GM18870 (cell line): ENCODE measurements at regions not wholly inside any gene's neighbourhood (a gene's known extent, or its start where the extent isn't known, plus 50 kb on each side); places are given as distances from the start of the nearest gene placed in this dataset.

Source experiments
- ATAC-seq: cut with Tn5 transposase; IDR thresholded peaks from one replicate; pipeline ENCODE4 v1.9.1; 2021; ENCODE audit warnings: moderate library complexity; ENCODE audit not compliant: unreplicated experiment

DNA sequence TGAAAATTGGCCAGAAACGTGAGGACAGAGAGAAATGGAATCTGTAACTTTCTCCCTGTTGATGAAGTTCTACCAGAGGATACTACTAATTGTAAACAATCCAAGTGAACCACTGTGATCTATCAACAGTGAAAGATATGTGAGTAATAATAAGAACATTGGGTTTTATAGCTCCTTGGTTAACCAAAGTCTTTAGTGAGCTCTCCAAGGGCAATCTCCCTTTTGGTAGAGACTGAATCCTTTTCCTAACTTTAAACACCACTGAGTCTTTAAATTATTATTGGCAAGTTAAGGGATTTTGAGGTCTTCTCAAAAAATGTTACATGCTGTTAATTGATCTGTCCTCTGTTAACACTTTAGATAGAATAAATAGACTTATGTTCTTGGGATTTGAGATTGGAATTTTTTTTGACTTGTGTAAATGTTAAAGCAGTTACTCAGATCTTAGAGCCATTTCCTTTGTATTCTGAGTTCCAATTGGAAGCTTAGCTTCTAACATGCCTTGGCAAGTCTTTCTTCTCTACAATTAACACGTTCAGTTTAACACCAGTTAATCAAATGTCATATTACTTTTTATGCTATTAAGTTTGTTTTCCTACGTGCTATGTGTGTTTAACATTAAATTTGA lies 338.2 kb upstream of the DDHD1 start:
- ATAC-seq = no peak

GRCh38 chr14:53478174-53478573 lies 325.1 kb upstream of the DDHD1 start:
- no peak for ATAC-seq

- no peak for ATAC-seq
Observed at GRCh38 chr14:53473480-53473879, 320.4 kb upstream of the DDHD1 start.

GRCh38 chr14:53472306-53472705 lies 319.2 kb upstream of the DDHD1 start:
- no peak for ATAC-seq

DNA sequence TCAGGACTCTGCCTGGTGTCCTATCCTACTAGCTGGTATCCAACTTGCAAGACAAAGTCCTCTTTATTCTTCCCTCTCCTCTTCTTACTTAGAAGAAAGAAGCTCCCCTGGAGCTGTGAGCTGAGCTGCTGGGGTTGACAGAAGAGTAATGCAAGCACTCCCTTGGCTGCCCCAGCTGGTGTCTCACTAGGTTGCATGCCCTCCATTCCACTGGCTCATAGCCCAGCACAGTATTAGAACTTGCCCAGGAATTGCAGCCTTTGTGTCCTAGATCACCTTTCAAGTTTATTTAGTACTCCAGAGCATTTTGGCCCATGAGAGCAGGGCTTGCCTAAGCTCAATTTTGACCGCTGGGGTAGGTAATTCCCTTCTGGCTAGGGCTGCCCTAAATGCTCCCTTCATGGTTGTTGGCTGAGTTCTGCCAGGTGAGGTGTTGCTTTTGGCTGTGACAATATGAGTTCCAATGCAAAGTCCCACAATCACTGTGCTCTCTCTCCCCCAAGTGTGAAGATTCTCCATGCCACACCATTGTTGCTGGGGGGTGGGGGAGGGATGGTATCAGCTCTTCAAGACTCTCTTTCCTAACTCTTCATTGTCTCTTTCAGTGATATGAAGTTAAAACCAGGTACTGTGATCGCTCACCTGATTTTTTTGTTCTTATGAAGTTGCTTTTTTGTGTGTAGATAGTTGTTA lies 317.4 kb upstream of the DDHD1 start:
- no peak for ATAC-seq

GRCh38 chr14:53468876-53469275 lies 315.8 kb upstream of the DDHD1 start:
- ATAC-seq = no peak

GRCh38 chr14:53464376-53464775 lies 311.3 kb upstream of the DDHD1 start:
- ATAC-seq = no peak

GRCh38 chr14:53462931-53463778 lies 310.0 kb upstream of the DDHD1 start:
- ATAC-seq = no peak

DNA sequence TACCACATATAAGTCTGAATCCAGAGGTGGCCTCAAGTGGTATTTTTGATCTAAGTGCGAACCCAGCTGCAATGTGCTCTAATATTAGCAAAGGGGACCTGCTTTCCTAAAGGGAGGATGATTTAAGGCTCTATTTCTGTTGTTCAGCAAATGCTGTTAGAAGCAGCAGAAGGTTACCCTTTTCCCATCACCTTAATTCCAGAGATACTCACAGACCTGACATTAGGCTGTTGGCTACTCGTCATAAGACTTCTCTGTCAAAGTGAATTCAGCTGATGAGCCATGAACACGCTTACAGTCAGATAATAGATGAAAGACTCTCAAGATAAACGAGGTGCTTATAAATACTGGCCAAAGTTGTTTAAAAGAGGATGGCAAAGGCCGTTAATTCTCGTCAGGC lies 308.7 kb upstream of the DDHD1 start:
- no peak for ATAC-seq

GRCh38 chr14:53460544-53460943 lies 307.4 kb upstream of the DDHD1 start:
- no peak for ATAC-seq

DNA sequence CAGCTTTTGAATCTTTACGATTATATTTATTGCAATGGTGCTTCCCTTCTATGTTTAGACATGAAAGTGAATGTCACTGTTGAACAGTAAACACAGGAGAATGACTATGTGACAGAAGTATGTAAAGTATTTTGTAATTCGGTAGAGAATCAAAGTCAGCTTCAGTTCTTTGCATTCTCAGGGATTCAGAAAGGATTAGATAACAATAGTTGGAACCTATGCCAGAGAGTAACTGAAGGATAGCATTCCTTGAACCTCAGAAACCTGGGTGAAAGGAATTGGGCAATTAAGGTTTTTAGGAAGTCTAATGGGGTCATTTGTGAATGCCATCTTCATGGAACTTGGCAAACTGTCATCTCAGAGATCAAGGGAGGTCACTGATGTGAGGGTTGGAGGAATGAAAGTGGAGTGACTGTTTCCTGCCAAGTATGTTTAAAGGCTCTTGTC lies 305.3 kb upstream of the DDHD1 start:
- no peak for ATAC-seq

DNA sequence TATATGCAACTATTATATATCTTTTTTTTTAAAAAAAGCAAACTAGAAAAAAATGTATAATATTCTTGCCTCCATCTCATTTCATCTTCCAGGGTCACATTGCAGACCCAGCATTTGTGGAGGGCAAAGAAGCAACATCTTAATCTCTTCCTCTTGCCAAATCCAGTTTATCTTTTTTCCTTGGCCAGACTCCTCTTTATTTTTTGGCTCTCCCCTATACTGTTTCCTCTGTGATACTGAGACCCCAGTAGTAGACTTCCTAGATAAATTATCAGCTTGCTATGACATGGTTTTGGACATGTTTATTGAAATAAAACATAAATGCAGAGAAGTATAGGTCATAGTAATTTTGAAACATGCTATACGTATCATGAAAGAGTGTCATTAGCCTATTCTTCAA lies 303.8 kb upstream of the DDHD1 start:
- ATAC-seq = no peak

GRCh38 chr14:53452005-53452673 lies 299.0 kb upstream of the DDHD1 start:
- ATAC-seq = no peak

DNA sequence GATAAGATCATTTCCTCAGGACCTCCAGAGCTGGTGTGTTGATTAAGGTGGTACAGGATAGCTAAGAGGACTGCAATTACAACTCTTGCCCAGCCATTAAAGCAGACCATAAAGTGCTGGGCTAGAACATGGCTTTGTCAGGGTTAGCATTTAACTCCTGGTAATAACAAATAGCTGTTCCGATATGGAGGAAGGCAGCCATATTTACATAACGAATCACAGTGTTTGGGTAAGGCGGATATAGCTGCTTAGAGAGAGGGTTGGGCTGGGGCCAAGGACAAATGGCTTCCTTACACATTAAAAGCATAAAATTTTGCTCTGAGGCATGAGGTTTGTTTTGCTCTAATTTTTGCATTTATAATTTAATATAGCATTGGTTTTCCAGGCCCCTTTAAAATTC lies 297.7 kb upstream of the DDHD1 start:
- ATAC-seq = no peak

GRCh38 chr14:53448682-53449081 lies 295.6 kb upstream of the DDHD1 start:
- no peak for ATAC-seq

- no peak for ATAC-seq
Observed at GRCh38 chr14:53444677-53445312, 291.7 kb upstream of the DDHD1 start.

DNA sequence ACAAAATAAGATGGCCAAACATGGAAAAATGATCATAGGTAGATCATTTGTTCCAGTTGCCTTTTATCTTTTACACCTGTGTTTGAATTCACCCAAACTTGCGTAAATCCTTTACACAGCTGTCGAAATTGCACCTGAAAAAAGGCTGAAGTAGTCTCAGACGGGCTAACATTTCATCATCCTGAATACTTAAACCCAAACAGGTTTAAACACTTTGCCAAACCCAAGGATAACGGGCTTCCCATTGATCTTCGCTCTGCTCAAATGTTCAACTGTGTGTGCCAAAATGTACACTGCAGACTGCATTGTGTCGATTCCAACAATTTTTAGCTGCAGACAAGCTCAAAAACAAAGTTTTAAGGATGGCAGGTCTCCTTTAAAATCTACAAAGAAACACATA lies 288.7 kb upstream of the DDHD1 start:
- ATAC-seq = no peak

GRCh38 chr14:53437858-53438257 lies 284.7 kb upstream of the DDHD1 start:
- no peak for ATAC-seq

DNA sequence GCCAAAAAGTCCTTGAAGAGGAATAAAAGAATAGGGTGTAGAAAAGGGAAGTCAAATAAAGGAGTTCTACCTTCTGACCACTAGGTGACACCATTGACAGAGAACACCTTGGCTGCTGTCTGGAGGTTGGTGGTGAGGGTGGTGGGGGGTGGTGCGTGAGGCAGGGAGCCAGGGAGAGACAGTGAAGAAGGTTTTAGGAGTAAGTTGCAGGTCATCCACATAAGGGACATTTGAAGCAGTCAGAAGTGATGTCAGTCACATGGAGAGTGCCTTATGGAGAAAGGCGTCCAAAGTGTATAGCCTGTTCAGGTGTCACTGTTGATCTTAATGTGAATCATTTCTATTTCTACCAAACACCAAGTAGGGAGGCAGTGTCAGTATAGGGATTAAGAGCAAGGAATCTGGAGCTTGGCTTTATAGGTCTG lies 279.3 kb upstream of the DDHD1 start:
- ATAC-seq = no peak

- ATAC-seq = no peak
Observed at GRCh38 chr14:53430870-53431269, 277.7 kb upstream of the DDHD1 start.
